ENCODE measurements at regions not wholly inside any gene's neighbourhood (a gene's known extent, or its start where the extent isn't known, plus 50 kb on each side); places are given as distances from the start of the nearest gene placed in this dataset.

DNA sequence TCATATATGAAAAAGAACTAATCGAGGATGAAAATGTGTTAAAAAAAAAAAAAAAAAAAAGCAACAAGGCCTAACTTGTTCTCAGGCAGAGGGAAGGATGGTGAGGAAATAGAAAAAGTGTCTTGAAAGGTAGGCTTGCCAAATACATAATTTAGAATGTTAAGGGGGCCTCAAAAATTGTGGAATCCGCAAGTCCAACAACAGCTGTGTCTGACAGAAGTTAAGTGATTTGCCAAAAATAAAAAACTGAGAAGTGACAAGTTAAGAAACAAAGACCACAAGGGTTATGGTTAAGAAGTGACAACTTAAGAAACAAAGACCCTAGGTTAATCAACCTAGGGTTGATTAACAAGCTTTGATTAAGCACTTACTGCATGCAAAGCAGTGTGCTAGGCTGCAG lies 110.6 kb downstream of the P2RY1 start:
- Histone ChIP-seq H3K4me1 (ENCODE audit: control insufficient read depth, insufficient read depth, low read length, unreplicated experiment) (no peaks in the 10 kb centered on the region), H3K4me3 (ENCODE audit: low read depth, low read length) (no peak overlapping the region), H2AFZ (ENCODE audit: low read length, unreplicated experiment) (no peak overlapping the region), H3K27ac (ENCODE audit: low read depth, low read length) (no peak overlapping the region), H3K79me2 (ENCODE audit: control insufficient read depth, insufficient read depth, low read length, unreplicated experiment) (no peaks in the 10 kb centered on the region), H3K27me3 (ENCODE audit: insufficient read depth, low read length) (no peaks in the 10 kb centered on the region), H3K36me3 (ENCODE audit: insufficient read depth, low read length) (no peaks in the 10 kb centered on the region)

DNA sequence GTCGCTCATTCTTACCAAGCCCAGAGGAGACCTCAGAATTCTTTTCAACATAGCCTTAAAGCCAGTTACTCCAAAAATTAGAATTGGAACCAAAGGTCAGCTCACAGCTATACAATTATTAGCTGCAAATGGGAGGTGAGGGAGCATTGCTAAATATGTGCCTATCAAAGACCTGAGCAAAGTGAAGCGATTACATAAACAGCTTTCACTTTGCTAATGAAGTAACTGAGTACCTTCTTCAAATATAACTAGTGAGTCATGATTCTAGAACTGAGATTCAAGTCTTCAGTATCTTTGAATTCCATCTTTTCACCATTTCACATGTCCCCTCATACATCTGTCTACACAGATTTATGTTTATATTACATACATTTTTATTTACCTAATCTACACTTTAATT lies 122.6 kb downstream of the P2RY1 start:
- Histone ChIP-seq H3K27me3 (ENCODE audit: insufficient read depth, low read length) (no peaks in the 10 kb centered on the region), H3K79me2 (ENCODE audit: control insufficient read depth, insufficient read depth, low read length, unreplicated experiment) (no peaks in the 10 kb centered on the region), H3K36me3 (ENCODE audit: insufficient read depth, low read length) (no peaks in the 10 kb centered on the region), H2AFZ (ENCODE audit: low read length, unreplicated experiment) (no peak overlapping the region), H3K27ac (ENCODE audit: low read depth, low read length) (no peak overlapping the region), H3K4me1 (ENCODE audit: control insufficient read depth, insufficient read depth, low read length, unreplicated experiment) (peaks cover 5% of the 10 kb centered on the region), H3K4me3 (ENCODE audit: low read depth, low read length) (no peak overlapping the region)

DNA sequence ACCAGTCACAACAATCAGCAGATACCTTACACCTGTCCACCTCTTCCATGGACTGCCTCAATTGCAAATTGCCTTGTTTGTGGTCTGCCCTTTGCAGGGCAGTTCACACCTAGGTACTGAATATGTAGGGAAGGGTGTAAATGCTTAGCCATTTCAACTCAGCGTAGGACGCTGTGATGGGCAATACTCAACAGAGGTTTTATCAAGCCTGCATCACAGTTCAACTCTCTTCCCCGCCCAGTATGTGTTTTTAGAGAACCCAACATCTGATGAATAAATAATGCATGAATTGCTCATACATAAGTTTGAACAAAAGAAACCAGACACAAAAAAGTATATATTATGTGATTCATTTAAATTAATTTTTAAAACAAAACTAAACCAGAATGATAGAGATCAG lies 124.4 kb downstream of the P2RY1 start:
- H3K79me2 ChIP-seq (ENCODE audit: control insufficient read depth, insufficient read depth, low read length, unreplicated experiment) = no peaks in the 10 kb centered on the region
- H3K36me3 ChIP-seq (ENCODE audit: insufficient read depth, low read length) = no peaks in the 10 kb centered on the region

DNA sequence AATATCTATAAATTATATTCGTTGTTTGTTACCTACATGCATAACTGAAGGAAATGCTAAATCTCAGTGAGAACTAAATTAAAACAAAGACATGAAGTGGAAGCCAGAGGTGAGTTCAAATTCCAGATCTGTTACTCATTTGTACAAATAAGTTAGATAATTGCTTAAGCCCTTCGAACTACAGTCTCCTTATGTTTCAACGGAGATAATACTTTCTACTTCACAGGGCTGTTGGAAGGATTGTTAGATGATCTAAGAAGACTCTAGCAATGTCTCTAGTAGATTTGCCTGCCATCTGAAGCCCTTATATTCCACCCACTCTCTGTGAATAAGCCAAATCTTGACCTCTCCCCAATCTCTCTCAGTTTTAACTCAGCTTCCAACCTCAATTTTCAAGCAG lies 125.8 kb downstream of the P2RY1 start:
- Histone ChIP-seq H3K36me3 (ENCODE audit: insufficient read depth, low read length) (no peaks in the 10 kb centered on the region), H3K27me3 (ENCODE audit: insufficient read depth, low read length) (no peaks in the 10 kb centered on the region), H3K4me3 (ENCODE audit: low read depth, low read length) (no peak overlapping the region), H3K79me2 (ENCODE audit: control insufficient read depth, insufficient read depth, low read length, unreplicated experiment) (no peaks in the 10 kb centered on the region), H3K4me1 (ENCODE audit: control insufficient read depth, insufficient read depth, low read length, unreplicated experiment) (peaks cover 5% of the 10 kb centered on the region), H2AFZ (ENCODE audit: low read length, unreplicated experiment) (peak overlapping the region; percentile 12), H3K27ac (ENCODE audit: low read depth, low read length) (no peak overlapping the region)

More for the DNA sequence above, 124.4 kb downstream of the P2RY1 start:
- H3K27me3 ChIP-seq (ENCODE audit: insufficient read depth, low read length) = no peaks in the 10 kb centered on the region
- H3K4me1 ChIP-seq (ENCODE audit: control insufficient read depth, insufficient read depth, low read length, unreplicated experiment) = peaks cover 5% of the 10 kb centered on the region
- H2AFZ ChIP-seq (ENCODE audit: low read length, unreplicated experiment) = no peak overlapping the region
- H3K27ac ChIP-seq (ENCODE audit: low read depth, low read length) = no peak overlapping the region
- no peak overlapping the region for H3K4me3 ChIP-seq (ENCODE audit: low read depth, low read length)

DNA sequence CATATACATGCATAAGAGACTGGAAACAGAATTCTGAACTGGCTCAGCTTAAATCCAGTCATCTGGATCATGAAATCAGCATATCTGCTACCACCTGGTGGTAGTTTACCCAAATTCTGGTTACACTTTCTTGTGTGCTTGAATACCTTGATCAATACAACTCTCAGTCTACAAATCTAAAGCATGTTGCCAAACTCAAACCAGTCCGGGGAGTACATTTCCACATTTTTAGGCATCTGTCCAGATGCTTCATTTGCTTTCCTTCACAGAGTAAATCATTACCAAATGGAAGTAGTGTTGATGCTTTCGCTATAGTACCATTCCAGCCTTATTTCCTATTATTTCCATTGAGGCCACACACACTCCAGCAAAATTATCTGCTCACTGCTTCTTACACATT lies 126.4 kb downstream of the P2RY1 start:
- no peak overlapping the region for H3K27ac ChIP-seq (ENCODE audit: low read depth, low read length)
- no peaks in the 10 kb centered on the region for H3K36me3 ChIP-seq (ENCODE audit: insufficient read depth, low read length)
- no peaks in the 10 kb centered on the region for H3K27me3 ChIP-seq (ENCODE audit: insufficient read depth, low read length)
- H3K4me3 ChIP-seq (ENCODE audit: low read depth, low read length) = no peak overlapping the region
- H2AFZ ChIP-seq (ENCODE audit: low read length, unreplicated experiment) = peak overlapping the region; percentile 11
- peaks cover 5% of the 10 kb centered on the region for H3K4me1 ChIP-seq (ENCODE audit: control insufficient read depth, insufficient read depth, low read length, unreplicated experiment)
- no peaks in the 10 kb centered on the region for H3K79me2 ChIP-seq (ENCODE audit: control insufficient read depth, insufficient read depth, low read length, unreplicated experiment)

DNA sequence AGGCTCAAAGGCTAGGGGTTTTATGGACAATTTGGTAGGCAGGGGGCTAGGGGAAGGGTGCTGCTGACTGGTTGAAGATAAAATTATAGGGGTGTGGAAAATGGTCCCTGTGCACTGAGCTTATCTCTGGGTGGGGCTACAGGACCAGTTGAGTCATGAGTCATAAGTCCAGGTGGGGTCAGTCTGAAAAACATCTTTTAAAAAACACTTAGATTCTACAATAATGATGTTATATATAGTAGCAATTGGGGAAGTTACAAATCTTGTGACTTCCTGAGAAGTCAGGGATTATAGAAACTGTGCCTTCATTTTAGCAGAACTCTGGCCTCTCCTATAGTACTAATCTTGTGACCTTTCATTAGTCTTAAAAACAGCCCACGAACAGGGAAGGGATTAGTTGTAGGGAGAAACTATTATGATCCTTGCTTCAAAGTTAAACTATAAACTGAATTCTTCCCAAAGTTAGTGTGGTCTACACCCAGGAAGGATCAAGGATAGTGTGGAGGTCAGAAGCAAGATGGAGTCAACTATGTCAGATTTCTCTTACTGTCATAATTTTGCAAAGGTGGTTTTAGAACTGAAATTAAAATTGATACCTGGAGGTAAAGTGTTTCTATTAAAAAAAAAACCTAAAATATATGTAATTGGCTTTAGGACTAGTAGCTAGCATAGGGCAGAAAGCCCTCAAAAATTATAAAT lies 130.1 kb downstream of the P2RY1 start:
- H3K27me3 ChIP-seq (ENCODE audit: insufficient read depth, low read length) = no peaks in the 10 kb centered on the region
- H3K4me3 ChIP-seq (ENCODE audit: low read depth, low read length) = no peak overlapping the region
- no peak overlapping the region for H2AFZ ChIP-seq (ENCODE audit: low read length, unreplicated experiment)
- H3K36me3 ChIP-seq (ENCODE audit: insufficient read depth, low read length) = no peaks in the 10 kb centered on the region
- H3K79me2 ChIP-seq (ENCODE audit: control insufficient read depth, insufficient read depth, low read length, unreplicated experiment) = no peaks in the 10 kb centered on the region
- no peak overlapping the region for H3K27ac ChIP-seq (ENCODE audit: low read depth, low read length)
- peaks cover 26% of the 10 kb centered on the region for H3K4me1 ChIP-seq (ENCODE audit: control insufficient read depth, insufficient read depth, low read length, unreplicated experiment)

DNA sequence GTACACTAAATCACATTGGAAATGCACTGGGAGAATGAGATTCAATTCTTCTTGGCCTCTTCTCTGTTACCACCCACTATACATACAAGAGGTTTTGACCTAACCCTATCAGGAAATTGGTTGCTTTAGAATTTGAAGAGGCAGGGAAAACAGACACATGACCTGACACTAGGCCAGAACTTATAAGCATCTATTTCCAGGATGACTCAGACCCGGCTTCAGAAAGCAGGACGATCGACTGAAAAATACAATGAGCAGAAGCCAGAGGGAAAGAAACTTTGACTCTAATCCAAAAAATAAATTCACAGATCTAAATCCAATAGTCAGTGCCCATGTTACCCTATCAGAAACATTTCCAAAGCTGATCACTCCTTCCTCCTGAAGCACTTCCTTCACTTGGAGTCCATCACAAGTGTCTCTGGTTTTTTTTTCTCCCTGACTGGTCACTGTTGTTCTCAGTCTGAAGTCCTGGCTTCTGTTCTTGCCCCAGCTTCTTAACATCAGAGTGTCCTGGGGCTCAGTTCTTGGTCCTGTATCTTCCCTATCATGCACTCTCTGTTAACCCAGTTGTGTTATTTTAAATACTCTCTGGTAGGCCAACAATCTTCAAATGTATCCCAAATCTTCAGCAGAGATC lies 133.6 kb downstream of the P2RY1 start:
- no peaks in the 10 kb centered on the region for H3K27me3 ChIP-seq (ENCODE audit: insufficient read depth, low read length)
- no peaks in the 10 kb centered on the region for H3K36me3 ChIP-seq (ENCODE audit: insufficient read depth, low read length)
- H3K4me1 ChIP-seq (ENCODE audit: control insufficient read depth, insufficient read depth, low read length, unreplicated experiment) = peaks cover 26% of the 10 kb centered on the region
- peak overlapping the region; percentile 56 for H3K27ac ChIP-seq (ENCODE audit: low read depth, low read length)
- H2AFZ ChIP-seq (ENCODE audit: low read length, unreplicated experiment) = peak overlapping the region; percentile 16
- no peak overlapping the region for H3K4me3 ChIP-seq (ENCODE audit: low read depth, low read length)
- no peaks in the 10 kb centered on the region for H3K79me2 ChIP-seq (ENCODE audit: control insufficient read depth, insufficient read depth, low read length, unreplicated experiment)

DNA sequence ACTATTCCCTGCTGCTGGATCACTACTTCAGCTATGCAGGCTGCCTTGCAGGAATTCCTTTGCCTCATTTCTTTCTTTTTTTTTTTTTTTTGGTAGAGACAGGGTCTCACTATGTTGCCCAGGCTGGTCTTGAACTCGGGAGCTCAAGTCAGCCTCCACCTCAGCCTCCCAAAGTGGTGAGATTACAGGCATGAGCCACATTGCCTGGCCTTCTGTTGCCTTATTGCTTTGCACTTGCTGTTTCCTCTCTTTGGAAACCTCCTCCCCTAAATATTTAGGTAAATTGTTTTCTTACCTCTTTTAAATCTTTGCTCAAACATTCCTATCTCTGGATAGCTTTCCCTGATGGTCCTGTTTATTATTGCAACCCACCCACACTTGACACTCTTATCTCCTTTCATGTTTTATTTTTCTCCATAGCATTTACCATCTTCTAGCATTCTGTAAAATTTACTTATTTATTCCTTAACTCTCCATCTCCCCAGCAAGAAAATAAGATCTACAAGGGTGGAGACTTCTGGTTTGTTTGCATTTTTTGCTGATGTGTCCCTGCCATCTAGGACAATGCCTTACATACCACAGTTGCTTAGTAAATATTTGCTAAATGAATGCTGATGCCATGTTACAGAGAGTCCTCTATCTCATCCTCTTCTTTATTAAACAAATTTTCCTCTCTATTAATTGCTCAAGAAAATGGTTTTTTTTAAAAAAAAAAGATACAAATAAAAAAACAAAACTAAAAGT lies 134.8 kb downstream of the P2RY1 start:
- Histone ChIP-seq H3K27me3 (ENCODE audit: insufficient read depth, low read length) (no peaks in the 10 kb centered on the region), H3K4me1 (ENCODE audit: control insufficient read depth, insufficient read depth, low read length, unreplicated experiment) (peaks cover 26% of the 10 kb centered on the region), H3K4me3 (ENCODE audit: low read depth, low read length) (no peak overlapping the region), H2AFZ (ENCODE audit: low read length, unreplicated experiment) (no peak overlapping the region), H3K36me3 (ENCODE audit: insufficient read depth, low read length) (no peaks in the 10 kb centered on the region), H3K27ac (ENCODE audit: low read depth, low read length) (peak overlapping the region; percentile 56), H3K79me2 (ENCODE audit: control insufficient read depth, insufficient read depth, low read length, unreplicated experiment) (no peaks in the 10 kb centered on the region)

DNA sequence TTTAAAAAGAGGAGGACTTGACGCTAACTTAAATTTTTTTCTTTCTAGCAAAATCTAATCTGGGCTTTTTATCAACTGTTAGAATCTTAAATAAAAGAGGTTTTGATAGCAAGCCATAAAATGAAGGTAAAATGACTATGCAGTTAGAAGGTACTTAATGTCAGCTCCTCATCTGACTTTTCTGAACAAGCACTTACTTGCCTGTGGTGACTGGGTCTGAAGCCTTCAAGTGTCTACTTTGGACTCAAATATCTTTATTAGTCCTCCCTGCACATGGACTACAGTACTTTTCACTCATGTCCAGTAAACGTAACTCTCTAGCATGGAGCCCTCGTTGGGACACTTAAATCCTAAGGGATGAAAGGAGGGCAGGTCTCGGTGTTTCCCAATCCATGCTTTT lies 135.9 kb downstream of the P2RY1 start:
- no peak overlapping the region for H3K27ac ChIP-seq (ENCODE audit: low read depth, low read length)
- H3K4me3 ChIP-seq (ENCODE audit: low read depth, low read length) = no peak overlapping the region
- H2AFZ ChIP-seq (ENCODE audit: low read length, unreplicated experiment) = no peak overlapping the region
- peaks cover 26% of the 10 kb centered on the region for H3K4me1 ChIP-seq (ENCODE audit: control insufficient read depth, insufficient read depth, low read length, unreplicated experiment)
- H3K79me2 ChIP-seq (ENCODE audit: control insufficient read depth, insufficient read depth, low read length, unreplicated experiment) = no peaks in the 10 kb centered on the region
- H3K36me3 ChIP-seq (ENCODE audit: insufficient read depth, low read length) = no peaks in the 10 kb centered on the region
- H3K27me3 ChIP-seq (ENCODE audit: insufficient read depth, low read length) = no peaks in the 10 kb centered on the region

DNA sequence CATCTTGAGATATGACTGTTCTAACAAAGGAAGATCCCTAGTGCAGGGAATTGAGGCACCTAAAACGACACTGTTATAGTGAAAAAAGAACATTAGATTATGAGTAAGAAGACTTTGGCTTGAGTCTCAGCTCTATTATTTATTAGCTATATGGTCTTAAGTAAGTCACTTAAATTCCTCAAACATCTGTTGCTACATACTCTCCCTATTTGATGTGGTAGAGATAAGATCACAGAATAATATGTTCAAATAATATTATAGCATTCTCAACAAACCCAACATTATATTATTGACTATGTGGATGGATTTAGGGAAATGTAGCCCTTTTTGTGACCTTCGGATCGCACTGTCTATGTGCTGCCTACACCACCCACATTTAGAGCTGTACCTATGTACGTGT lies 136.9 kb downstream of the P2RY1 start:
- Histone ChIP-seq H3K79me2 (ENCODE audit: control insufficient read depth, insufficient read depth, low read length, unreplicated experiment) (no peaks in the 10 kb centered on the region), H3K4me1 (ENCODE audit: control insufficient read depth, insufficient read depth, low read length, unreplicated experiment) (peaks cover 26% of the 10 kb centered on the region), H3K4me3 (ENCODE audit: low read depth, low read length) (no peak overlapping the region), H3K27ac (ENCODE audit: low read depth, low read length) (no peak overlapping the region), H3K36me3 (ENCODE audit: insufficient read depth, low read length) (no peaks in the 10 kb centered on the region), H2AFZ (ENCODE audit: low read length, unreplicated experiment) (no peak overlapping the region), H3K27me3 (ENCODE audit: insufficient read depth, low read length) (no peaks in the 10 kb centered on the region)

DNA sequence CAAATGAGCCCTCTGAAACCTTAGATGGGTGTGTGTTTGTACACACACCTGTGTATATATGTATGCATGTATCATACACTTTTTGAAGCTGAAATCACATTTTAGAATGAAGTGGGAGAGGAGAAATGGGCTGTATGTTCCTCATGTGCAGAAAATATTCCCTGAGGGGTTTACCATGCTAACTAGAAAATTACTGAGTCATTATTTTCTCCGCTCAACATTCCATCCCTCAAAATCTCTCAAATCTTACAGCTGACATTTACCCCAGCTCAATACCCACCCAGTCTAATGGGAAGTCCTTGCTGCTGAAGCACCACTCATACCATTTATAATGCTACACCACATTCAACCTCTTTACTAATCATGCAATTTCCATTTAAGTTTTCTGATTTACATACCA lies 138.6 kb downstream of the P2RY1 start:
- H3K4me1 ChIP-seq (ENCODE audit: control insufficient read depth, insufficient read depth, low read length, unreplicated experiment) = peaks cover 20% of the 10 kb centered on the region
- no peak overlapping the region for H3K27ac ChIP-seq (ENCODE audit: low read depth, low read length)
- H2AFZ ChIP-seq (ENCODE audit: low read length, unreplicated experiment) = no peak overlapping the region
- no peaks in the 10 kb centered on the region for H3K36me3 ChIP-seq (ENCODE audit: insufficient read depth, low read length)
- no peak overlapping the region for H3K4me3 ChIP-seq (ENCODE audit: low read depth, low read length)
- H3K27me3 ChIP-seq (ENCODE audit: insufficient read depth, low read length) = no peaks in the 10 kb centered on the region
- H3K79me2 ChIP-seq (ENCODE audit: control insufficient read depth, insufficient read depth, low read length, unreplicated experiment) = no peaks in the 10 kb centered on the region
